Sigmoid colon (tissue), 6 donors: ENCODE measurements at regions not wholly inside any gene's neighbourhood (a gene's known extent, or its start where the extent isn't known, plus 50 kb on each side); places are given as distances from the start of the nearest gene placed in this dataset.

ENCODE experiments used
- DNase-seq: peaks from one replicate; pipeline ENCODE4 v3.0.0-alpha.2; 2019
- H3K27ac ChIP-seq, 4 donors: fragments of 200-600 bp; sonication (generic); one replicate each; pipeline ENCODE4 v1.5.1; 2016 to 2019; ENCODE audit warnings: mild to moderate bottlenecking in 1 of 4
- H3K27me3 ChIP-seq, 3 donors: fragments of 200-600 bp; sonication (generic); one replicate each; pipeline ENCODE4 v1.5.1; 2019; ENCODE audit warnings: mild to moderate bottlenecking in 1 of 3
- H3K36me3 ChIP-seq, 4 donors: fragments of 200-600 bp; sonication (generic); one replicate each; pipeline ENCODE4 v1.5.1; 2016 to 2019
- H3K4me1 ChIP-seq, 4 donors: fragments of 200-600 bp; sonication (generic); one replicate each; pipeline ENCODE4 v1.5.1; 2017 to 2019
- H3K4me3 ChIP-seq, 4 donors: fragments of 200-600 bp; sonication (generic); one replicate each; pipeline ENCODE4 v1.5.1; 2017 to 2019; ENCODE audit warnings: mild to moderate bottlenecking in 2 of 4, moderate library complexity in 1 of 4
- H3K9me3 ChIP-seq, 4 donors: fragments of 200-600 bp in 3 of 4; sonication (generic) in 3 of 4; one replicate each; pipeline versions ENCODE4 v1.5.1 to v1.6.1; 2013 to 2019
- EP300 ChIP-seq, 4 donors: sonication (generic); formaldehyde crosslinking; IDR thresholded peaks; one replicate each; pipeline ENCODE4 v1.6.1; 2017; ENCODE audit warnings: antibody characterized with exemption in 4 of 4
- POLR2A ChIP-seq, 2 donors: fragments of 450-650 bp; IDR thresholded peaks; one replicate each; pipeline ENCODE4 v1.6.1; 2016; ENCODE audit warnings: antibody characterized with exemption in 2 of 2, mild to moderate bottlenecking in 2 of 2, moderate library complexity in 2 of 2
- POLR2AphosphoS5 ChIP-seq, 4 donors: sonication (generic); formaldehyde crosslinking; IDR thresholded peaks; one replicate each; pipeline ENCODE4 v1.6.1; 2017; ENCODE audit warnings: antibody characterized with exemption in 4 of 4
- WGBS, 2 donors: extraction: QIAGEN DNeasy Blood & Tissue Kit; methylation state at CpG; one replicate each; pipeline ENCODE4 v1.1.7; 2013; 5-methylcytosine and 5-hydroxymethylcytosine counted together
- intact Hi-C: fragments of 100-400 bp; cut with DNase I; formaldehyde crosslinking; loops from one replicate; pipeline ENCODE4 v1.15.1; 2023
- TF ChIP-seq, protein P1 (sequence below), 4 experiments: fragments of 450-650 bp in 3 of 4; fragments of 200-600 bp in 1 of 4; IDR thresholded peaks; one replicate each; pipeline ENCODE4 v1.5.1; 2016 to 2019; ENCODE audit warnings: antibody characterized with exemption in 4 of 4, mild to moderate bottlenecking in 3 of 4, moderate library complexity in 2 of 4
- donor health status: healthy with polysubstance abuse.
- donor health status: healthy.

DNA sequence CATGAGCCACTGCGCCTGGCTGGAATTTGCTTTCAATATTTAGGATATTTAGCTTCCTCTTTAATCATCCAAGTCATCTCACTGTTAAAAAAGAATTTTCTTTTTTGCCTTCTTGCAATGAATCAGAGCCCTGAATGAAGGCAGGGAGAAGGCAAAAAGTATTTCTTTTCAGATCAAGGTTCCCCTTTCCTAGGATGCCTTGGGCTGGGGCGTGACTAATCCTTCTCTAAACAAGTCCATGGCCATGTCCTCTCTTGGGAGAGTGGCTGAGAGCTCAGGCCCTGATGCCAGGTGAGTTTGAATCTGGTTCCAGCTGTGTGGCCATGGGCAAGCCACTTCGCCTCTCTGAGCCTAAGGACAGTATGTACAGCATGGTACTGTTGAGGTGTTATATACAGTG, 84.8 kb upstream of the NEURL1B start:
- Histone ChIP-seq H3K9me3 (no peaks in the 10 kb centered on the region), H3K27me3 (no peaks in the 10 kb centered on the region), H3K36me3 (no peaks in the 10 kb centered on the region), H3K4me3 (no peak overlapping the region), H3K27ac (peak overlapping the region; percentile 84 to 94 (median 87)), H3K4me1 (peaks cover 0 to 94% (median 74%) of the 10 kb centered on the region in 4 donors)
- peak; percentile 68 for DNase-seq
- WGBS, 2 donors: 75 to 90% methylated on average over 3 of the region's 3 CpGs
- intact Hi-C loops: loop anchor here (2.0 to 10.0 kb wide), 3 partner anchors 87 to 349 kb away; no protein-coding TSS in a partner anchor
- TF ChIP-seq POLR2A (IDR thresholded peaks at IDR 0.05): no peak
- TF ChIP-seq, protein P1, sequence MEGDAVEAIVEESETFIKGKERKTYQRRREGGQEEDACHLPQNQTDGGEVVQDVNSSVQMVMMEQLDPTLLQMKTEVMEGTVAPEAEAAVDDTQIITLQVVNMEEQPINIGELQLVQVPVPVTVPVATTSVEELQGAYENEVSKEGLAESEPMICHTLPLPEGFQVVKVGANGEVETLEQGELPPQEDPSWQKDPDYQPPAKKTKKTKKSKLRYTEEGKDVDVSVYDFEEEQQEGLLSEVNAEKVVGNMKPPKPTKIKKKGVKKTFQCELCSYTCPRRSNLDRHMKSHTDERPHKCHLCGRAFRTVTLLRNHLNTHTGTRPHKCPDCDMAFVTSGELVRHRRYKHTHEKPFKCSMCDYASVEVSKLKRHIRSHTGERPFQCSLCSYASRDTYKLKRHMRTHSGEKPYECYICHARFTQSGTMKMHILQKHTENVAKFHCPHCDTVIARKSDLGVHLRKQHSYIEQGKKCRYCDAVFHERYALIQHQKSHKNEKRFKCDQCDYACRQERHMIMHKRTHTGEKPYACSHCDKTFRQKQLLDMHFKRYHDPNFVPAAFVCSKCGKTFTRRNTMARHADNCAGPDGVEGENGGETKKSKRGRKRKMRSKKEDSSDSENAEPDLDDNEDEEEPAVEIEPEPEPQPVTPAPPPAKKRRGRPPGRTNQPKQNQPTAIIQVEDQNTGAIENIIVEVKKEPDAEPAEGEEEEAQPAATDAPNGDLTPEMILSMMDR (IDR thresholded peaks at IDR 0.05): no peak
- TF ChIP-seq EP300 (IDR thresholded peaks at IDR 0.05): no peak
- TF ChIP-seq POLR2AphosphoS5 (IDR thresholded peaks at IDR 0.05): no peak

DNA sequence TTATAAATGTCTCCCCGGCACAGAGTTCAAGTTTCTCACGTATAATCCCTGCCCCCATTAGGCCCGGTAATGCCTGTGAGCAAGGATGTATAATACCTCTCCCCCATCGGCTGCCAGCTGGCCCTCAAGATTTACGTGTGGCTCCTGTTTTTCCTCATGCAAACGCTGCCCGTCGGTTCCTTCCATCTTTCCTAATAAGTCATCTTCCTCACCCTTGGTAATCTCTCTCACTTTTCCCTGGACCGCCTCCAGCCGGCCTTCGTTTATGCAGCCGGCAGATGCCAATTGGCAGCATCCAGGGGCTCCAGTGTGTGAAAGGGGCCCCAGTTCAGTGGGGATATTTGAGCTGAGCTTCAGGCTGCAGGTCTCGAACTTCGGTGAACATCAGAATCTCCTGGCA, 86.5 kb upstream of the NEURL1B start:
- no peak overlapping the region for H3K4me3 ChIP-seq
- H3K27ac ChIP-seq: peak overlapping the region; percentile 84 to 94 (median 87)
- peaks cover 0 to 94% (median 82%) of the 10 kb centered on the region in 4 donors for H3K4me1 ChIP-seq
- no peaks in the 10 kb centered on the region for H3K27me3 ChIP-seq
- peak; percentile 97 for DNase-seq
- no peaks in the 10 kb centered on the region for H3K9me3 ChIP-seq
- TF ChIP-seq EP300 (IDR thresholded peaks at IDR 0.05) (peak; percentile 77 to 94 (median 86)), POLR2A (IDR thresholded peaks at IDR 0.05) (no peak), POLR2AphosphoS5 (IDR thresholded peaks at IDR 0.05) (peak; percentile 91 to 99 (median 95))
- TF ChIP-seq, protein P1 (IDR thresholded peaks at IDR 0.05): no peak
- intact Hi-C loops: loop anchor here (2.0 to 10.0 kb wide), 3 partner anchors 22 to 350 kb away; no protein-coding TSS in a partner anchor
- WGBS, 2 donors: 86 to 92% methylated on average over 14 of the region's 14 CpGs
- H3K36me3 ChIP-seq: no peaks in the 10 kb centered on the region

DNA sequence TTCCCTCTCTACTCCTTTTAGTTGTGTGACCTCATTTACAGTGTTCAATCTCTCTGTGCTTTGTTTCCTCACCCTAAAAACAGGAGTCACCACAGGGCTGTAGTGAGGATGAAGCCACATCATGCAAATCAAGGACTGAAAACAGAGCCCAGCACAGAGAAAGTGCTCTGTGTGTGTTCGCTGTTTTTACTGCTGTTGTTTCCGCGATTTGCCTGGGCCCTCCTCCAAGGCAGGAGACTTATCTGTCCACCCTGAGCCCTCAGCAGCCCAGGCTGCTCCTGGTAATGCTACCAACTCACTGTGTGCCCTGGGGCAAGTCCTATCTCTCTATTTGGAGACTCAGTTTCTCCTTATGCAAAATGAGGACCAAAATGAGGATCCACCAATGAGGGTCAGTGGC, 87.2 kb upstream of the NEURL1B start:
- peak; percentile 84 for DNase-seq
- H3K27me3 ChIP-seq: no peaks in the 10 kb centered on the region
- TF ChIP-seq POLR2AphosphoS5 (IDR thresholded peaks at IDR 0.05): peak; percentile 5 to 52 (median 32)
- TF ChIP-seq, protein P1 (IDR thresholded peaks at IDR 0.05): no peak
- H3K4me3 ChIP-seq: no peak overlapping the region
- intact Hi-C loops: loop anchor here (2.0 to 10.0 kb wide), 3 partner anchors 21 to 351 kb away; no protein-coding TSS in a partner anchor
- no peaks in the 10 kb centered on the region for H3K36me3 ChIP-seq
- WGBS, 2 donors: 39 to 72% methylated on average over 3 of the region's 3 CpGs
- H3K27ac ChIP-seq: peak overlapping the region; percentile 84 to 94 (median 87)
- H3K4me1 ChIP-seq: peaks cover 0 to 96% (median 85%) of the 10 kb centered on the region in 4 donors
- H3K9me3 ChIP-seq: no peaks in the 10 kb centered on the region

DNA sequence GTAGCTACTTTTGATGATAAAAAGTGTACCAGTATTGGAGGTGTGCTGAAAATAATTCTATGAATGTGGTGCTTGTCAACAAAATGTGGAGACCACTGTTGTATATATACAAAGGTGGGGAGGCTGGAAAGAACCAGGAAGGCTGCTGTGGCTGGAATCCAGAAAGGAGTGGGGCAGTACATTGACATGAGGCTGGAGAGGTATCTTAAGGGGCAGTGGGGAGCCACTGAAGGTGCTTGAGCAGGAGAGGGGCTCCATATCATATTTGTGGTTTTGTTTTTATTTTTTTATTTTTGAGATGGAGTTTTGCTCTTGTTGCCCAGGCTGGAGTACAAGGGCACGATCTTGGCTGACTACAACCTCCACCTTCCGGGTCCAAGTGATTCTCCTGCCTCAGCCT, 87.9 kb upstream of the NEURL1B start:
- intact Hi-C loops: loop anchor here (10.0 kb wide), 2 partner anchors 312 to 352 kb away; no protein-coding TSS in a partner anchor
- Histone ChIP-seq H3K9me3 (no peaks in the 10 kb centered on the region), H3K36me3 (no peaks in the 10 kb centered on the region), H3K4me3 (no peak overlapping the region), H3K27me3 (no peaks in the 10 kb centered on the region), H3K4me1 (peaks cover 0 to 96% (median 85%) of the 10 kb centered on the region in 4 donors), H3K27ac (peak overlapping the region in 3 of 4 donors; percentile 84 to 94 (median 90))
- WGBS, 2 donors: 97% methylated on average over 2 of the region's 2 CpGs
- DNase-seq: peak; percentile 32
- no peak for TF ChIP-seq EP300 (IDR thresholded peaks at IDR 0.05)
- TF ChIP-seq POLR2AphosphoS5 (IDR thresholded peaks at IDR 0.05): no peak
- TF ChIP-seq, protein P1 (IDR thresholded peaks at IDR 0.05): no peak
- TF ChIP-seq POLR2A (IDR thresholded peaks at IDR 0.05): no peak
